Left lung (tissue), 4 donors: ENCODE measurements at regions not wholly inside any gene's neighbourhood (a gene's known extent, or its start where the extent isn't known, plus 50 kb on each side); places are given as distances from the start of the nearest gene placed in this dataset.

ENCODE experiments used
- ATAC-seq: fragments of 200-7000 bp; cut with Tn5 transposase; one replicate; pipeline ENCODE4 v1.9.1; 2020; ENCODE audit warnings: moderate library complexity
- DNase-seq, 4 donors: peaks; one replicate each; pipeline ENCODE4 v3.0.0-alpha.2; 2013 to 2020
- H3K27ac ChIP-seq, 2 donors: fragments of 200-600 bp; sonication (generic) in 1 of 2; one replicate each; pipeline versions ENCODE4 v1.5.0 to v1.8.0; 2020 to 2021
- H3K27me3 ChIP-seq, 2 donors: fragments of 200-600 bp; sonication (generic) in 1 of 2; one replicate each; pipeline versions ENCODE4 v1.5.0 to v1.8.0; 2020 to 2021
- H3K36me3 ChIP-seq, 2 donors: fragments of 200-600 bp; sonication (generic) in 1 of 2; one replicate each; pipeline versions ENCODE4 v1.5.0 to v1.8.0; 2020 to 2021
- H3K4me1 ChIP-seq, 2 donors: fragments of 200-600 bp; one replicate each; pipeline ENCODE4 v1.8.0; 2021
- H3K4me3 ChIP-seq, 2 donors: fragments of 200-600 bp; sonication (generic) in 1 of 2; one replicate each; pipeline versions ENCODE4 v1.5.0 to v1.8.0; 2020 to 2021; ENCODE audit warnings: mild to moderate bottlenecking in 1 of 2
- H3K9me3 ChIP-seq, 2 donors: fragments of 200-600 bp; sonication (generic) in 1 of 2; one replicate each; pipeline versions ENCODE4 v1.5.0 to v1.8.0; 2020 to 2021
- intact Hi-C, 2 donors: fragments of 100-400 bp; cut with DNase I; formaldehyde crosslinking; loops; one replicate each; pipeline versions ENCODE4 v1.11.2 to v1.14.2; 2022
- TF ChIP-seq, protein P1 (sequence below), 2 donors: fragments of 200-600 bp; sonication (generic) in 1 of 2; IDR thresholded peaks; one replicate each; pipeline versions ENCODE4 v1.5.0 to v1.8.0; 2021; ENCODE audit warnings: antibody characterized with exemption in 2 of 2
- donor health status: DM: no; HTN: yes; CAD: no.
- donor health status: DM: no; HTN: no; CAD: no.

DNA sequence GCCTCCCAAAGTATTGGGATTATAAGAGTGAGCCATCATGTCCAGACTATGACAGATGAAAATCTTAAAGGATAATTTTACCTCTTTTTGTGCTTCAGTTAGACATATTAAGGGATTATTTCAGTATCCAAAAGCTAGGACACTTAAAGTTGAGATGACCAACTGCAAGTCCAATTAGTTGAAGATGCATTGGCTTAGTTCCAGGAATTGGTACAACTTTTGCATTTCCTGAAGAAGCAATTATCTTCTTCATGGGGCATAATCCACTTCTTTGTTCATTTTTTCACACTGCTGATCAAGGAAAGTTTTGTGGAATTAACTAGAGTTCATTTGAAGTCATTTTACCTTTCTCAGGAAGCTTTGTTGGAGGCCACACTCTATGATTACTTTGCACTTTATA, 72.0 kb upstream of the HECW1 start:
- H3K27ac ChIP-seq = no peak overlapping the region
- intact Hi-C loops = no loop called here
- TF ChIP-seq, protein P1, sequence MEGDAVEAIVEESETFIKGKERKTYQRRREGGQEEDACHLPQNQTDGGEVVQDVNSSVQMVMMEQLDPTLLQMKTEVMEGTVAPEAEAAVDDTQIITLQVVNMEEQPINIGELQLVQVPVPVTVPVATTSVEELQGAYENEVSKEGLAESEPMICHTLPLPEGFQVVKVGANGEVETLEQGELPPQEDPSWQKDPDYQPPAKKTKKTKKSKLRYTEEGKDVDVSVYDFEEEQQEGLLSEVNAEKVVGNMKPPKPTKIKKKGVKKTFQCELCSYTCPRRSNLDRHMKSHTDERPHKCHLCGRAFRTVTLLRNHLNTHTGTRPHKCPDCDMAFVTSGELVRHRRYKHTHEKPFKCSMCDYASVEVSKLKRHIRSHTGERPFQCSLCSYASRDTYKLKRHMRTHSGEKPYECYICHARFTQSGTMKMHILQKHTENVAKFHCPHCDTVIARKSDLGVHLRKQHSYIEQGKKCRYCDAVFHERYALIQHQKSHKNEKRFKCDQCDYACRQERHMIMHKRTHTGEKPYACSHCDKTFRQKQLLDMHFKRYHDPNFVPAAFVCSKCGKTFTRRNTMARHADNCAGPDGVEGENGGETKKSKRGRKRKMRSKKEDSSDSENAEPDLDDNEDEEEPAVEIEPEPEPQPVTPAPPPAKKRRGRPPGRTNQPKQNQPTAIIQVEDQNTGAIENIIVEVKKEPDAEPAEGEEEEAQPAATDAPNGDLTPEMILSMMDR (IDR thresholded peaks at IDR 0.05) = no peak
- no peaks in the 10 kb centered on the region for H3K36me3 ChIP-seq
- H3K27me3 ChIP-seq = no peaks in the 10 kb centered on the region
- no peaks in the 10 kb centered on the region for H3K9me3 ChIP-seq
- H3K4me3 ChIP-seq = no peak overlapping the region
- ATAC-seq (no peak), DNase-seq (no peak)
- no peaks in the 10 kb centered on the region for H3K4me1 ChIP-seq

DNA sequence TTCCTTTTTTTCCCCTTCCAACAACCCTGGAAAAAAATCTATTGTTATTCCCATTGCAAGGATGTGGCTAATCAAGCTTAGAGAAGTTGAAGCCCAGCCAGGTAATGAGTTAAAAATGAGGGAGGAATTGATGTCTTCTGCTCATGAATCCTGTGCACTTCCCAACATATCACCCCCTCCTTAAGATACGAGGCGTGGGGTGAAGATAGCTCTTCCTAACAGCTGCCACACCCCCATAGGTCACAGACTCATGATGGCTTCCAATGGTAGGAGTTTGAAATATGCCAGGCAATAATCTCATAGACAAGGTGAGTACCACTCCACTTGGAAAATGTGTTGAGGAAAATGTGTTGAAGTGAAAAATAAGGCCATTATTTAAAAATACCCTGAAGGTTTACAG, 71.3 kb upstream of the HECW1 start:
- no peaks in the 10 kb centered on the region for H3K27me3 ChIP-seq
- no peak overlapping the region for H3K27ac ChIP-seq
- no peaks in the 10 kb centered on the region for H3K36me3 ChIP-seq
- no peak overlapping the region for H3K4me3 ChIP-seq
- intact Hi-C loops = no loop called here
- TF ChIP-seq, protein P1 (IDR thresholded peaks at IDR 0.05) = no peak
- DNase-seq (no peak), ATAC-seq (no peak)
- H3K9me3 ChIP-seq = no peaks in the 10 kb centered on the region
- no peaks in the 10 kb centered on the region for H3K4me1 ChIP-seq

DNA sequence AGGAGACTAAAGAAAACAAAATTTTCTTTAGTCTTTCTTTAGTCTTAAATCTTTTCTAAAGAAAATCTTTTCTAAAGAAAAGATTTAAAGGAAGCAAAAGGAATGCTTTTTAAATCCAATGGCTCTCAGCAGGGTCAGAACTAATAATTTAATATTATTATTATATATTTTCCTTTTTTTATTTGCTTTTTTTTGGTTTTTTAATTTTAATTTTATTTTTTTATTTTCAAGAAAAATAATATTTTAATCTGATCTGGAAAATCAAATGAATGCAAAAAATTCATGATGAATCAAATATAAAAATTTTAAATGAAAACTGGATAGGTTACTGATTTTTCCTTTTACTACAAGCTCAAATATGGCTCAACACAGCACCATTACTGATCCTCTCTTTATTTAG, 70.7 kb upstream of the HECW1 start:
- TF ChIP-seq, protein P1 (IDR thresholded peaks at IDR 0.05) = no peak
- Histone ChIP-seq H3K36me3 (no peaks in the 10 kb centered on the region), H3K27ac (no peak overlapping the region), H3K4me3 (no peak overlapping the region), H3K27me3 (no peaks in the 10 kb centered on the region), H3K9me3 (no peaks in the 10 kb centered on the region), H3K4me1 (no peaks in the 10 kb centered on the region)
- intact Hi-C loops = no loop called here
- ATAC-seq (no peak), DNase-seq (no peak)

DNA sequence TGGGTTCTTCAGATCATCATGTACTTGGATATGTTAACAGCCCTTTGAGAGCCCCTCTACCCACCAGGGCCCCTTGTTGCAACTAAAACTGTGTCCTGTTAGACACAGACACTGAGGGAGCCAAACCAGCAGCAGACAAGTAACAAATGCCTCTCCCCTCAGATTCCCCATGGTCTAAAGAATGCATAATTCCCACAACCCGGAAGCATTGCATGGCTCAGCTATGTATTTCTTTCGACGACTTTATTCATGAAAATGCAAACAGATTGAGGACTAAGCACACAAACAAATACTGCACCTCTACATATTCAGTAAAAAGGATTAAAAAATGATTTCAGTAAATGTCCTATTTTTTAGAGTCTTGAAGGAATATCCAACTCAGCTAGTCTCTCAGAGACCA, 70.1 kb upstream of the HECW1 start:
- H3K36me3 ChIP-seq = no peaks in the 10 kb centered on the region
- ATAC-seq = no peak
- DNase-seq = no peak
- H3K9me3 ChIP-seq = peaks cover 0 to 1% of the 10 kb centered on the region in 2 donors
- no peak overlapping the region for H3K4me3 ChIP-seq
- intact Hi-C loops = no loop called here
- TF ChIP-seq, protein P1 (IDR thresholded peaks at IDR 0.05) = no peak
- no peaks in the 10 kb centered on the region for H3K4me1 ChIP-seq
- no peak overlapping the region for H3K27ac ChIP-seq
- H3K27me3 ChIP-seq = no peaks in the 10 kb centered on the region

DNA sequence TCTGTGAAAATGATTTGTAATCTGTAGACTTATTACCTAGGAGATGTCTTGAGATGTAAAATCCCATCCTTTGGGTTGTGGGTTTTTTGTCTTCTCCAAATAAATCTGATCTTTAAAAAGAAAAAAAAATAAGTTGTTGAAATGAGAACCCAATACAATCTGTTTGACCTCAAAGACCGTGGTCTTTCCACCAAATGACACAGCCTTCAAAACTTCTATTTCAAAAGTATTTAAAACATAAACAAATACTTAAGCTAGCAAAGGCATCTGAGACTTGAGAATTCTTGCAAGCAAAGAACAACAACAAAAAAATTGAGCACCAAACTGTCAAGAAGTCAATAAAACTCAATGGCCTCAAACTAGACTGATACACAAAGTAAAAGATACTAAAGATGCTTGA, 67.9 kb upstream of the HECW1 start:
- peaks cover 0 to 1% of the 10 kb centered on the region in 2 donors for H3K9me3 ChIP-seq
- H3K4me1 ChIP-seq = no peaks in the 10 kb centered on the region
- ATAC-seq (no peak), DNase-seq (no peak)
- no peak overlapping the region for H3K4me3 ChIP-seq
- H3K27me3 ChIP-seq = no peaks in the 10 kb centered on the region
- TF ChIP-seq, protein P1 (IDR thresholded peaks at IDR 0.05) = no peak
- H3K27ac ChIP-seq = no peak overlapping the region
- H3K36me3 ChIP-seq = no peaks in the 10 kb centered on the region
- intact Hi-C loops = no loop called here
